Activated CD8-positive, alpha-beta T cell treated with anti-CD3 and anti-CD28 coated beads for 36 hours (primary cell): ENCODE measurements at regions not wholly inside any gene's neighbourhood (a gene's known extent, or its start where the extent isn't known, plus 50 kb on each side); places are given as distances from the start of the nearest gene placed in this dataset.

Source experiments
- ATAC-seq: fragments of 200-7000 bp; cut with Tn5 transposase; one replicate; pipeline ENCODE4 v1.10.0; 2021; ENCODE audit warnings: mild to moderate bottlenecking, moderate library complexity
- CTCF ChIA-PET: fragments of 350-600 bp; sonication (Branson Sonifier 250); formaldehyde crosslinking; loops from one replicate; lab custom pipeline; 2021; ENCODE audit warnings: antibody characterized with exemption; lab: Charles Lee
- POLR2A ChIA-PET: fragments of 350-600 bp; sonication (Branson Sonifier 250); formaldehyde crosslinking; loops from one replicate; lab custom pipeline; 2021; ENCODE audit warnings: antibody characterized with exemption; lab: Charles Lee
- DNase-seq: peaks from one replicate; pipeline ENCODE4 v3.0.0-alpha.2; 2020
- H3K27ac Mint-ChIP-seq: one replicate; pipeline ENCODE4 v1.8.0; 2021; ENCODE audit warnings: mild to moderate bottlenecking, mixed read lengths
- H3K27me3 Mint-ChIP-seq: one replicate; pipeline ENCODE4 v1.8.0; 2021; ENCODE audit warnings: mixed read lengths
- H3K36me3 Mint-ChIP-seq: one replicate; pipeline ENCODE4 v1.8.0; 2021; ENCODE audit warnings: low read depth, mixed read lengths
- H3K4me1 Mint-ChIP-seq: one replicate; pipeline ENCODE4 v1.8.0; 2021; ENCODE audit warnings: low read depth, mixed read lengths
- H3K4me3 Mint-ChIP-seq: one replicate; pipeline ENCODE4 v1.8.0; 2021; ENCODE audit warnings: mild to moderate bottlenecking, moderate library complexity, mixed read lengths
- H3K9me3 Mint-ChIP-seq: one replicate; pipeline ENCODE4 v1.8.0; 2021; ENCODE audit warnings: mixed read lengths
- CTCF ChIP-seq: fragments of 200-600 bp; IDR thresholded peaks from one replicate; pipeline ENCODE4 v1.8.0; 2022; ENCODE audit warnings: antibody characterized with exemption, mild to moderate bottlenecking
- intact Hi-C: fragments of 100-400 bp; cut with micrococcal nuclease; formaldehyde crosslinking; loops from one replicate; pipeline ENCODE4 v1.10.0; 2022

DNA sequence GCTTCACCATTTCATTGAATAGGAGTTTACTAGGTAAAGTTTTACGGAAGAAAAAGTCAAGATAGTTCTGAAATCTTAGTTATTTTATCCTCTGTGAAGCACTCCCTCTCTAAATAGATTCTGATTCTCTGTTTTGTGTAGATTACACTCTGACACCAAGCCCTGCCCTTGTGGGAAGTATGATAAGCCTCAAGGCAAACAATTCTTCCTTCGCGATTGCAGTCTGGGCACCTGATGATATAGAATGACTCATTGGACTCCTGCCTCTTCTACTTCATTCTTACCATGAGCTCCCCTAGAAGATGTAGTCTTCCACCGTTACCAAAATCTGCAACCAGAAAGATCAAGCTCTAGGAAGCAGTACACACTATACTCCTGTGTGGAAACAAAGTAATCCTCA, 626.9 kb upstream of the PTGER4 start:
- ATAC-seq (no peak), DNase-seq (no peak)
- Mint-ChIP-seq H3K27me3 (peaks cover 6% of the 10 kb centered on the region), H3K27ac (no peak overlapping the region), H3K4me3 (no peak overlapping the region), H3K9me3 (no peaks in the 10 kb centered on the region), H3K4me1 (no peaks in the 10 kb centered on the region), H3K36me3 (no peaks in the 10 kb centered on the region)
- intact Hi-C loops: no loop called here
- ChIA-PET CTCF (no interaction called here), POLR2A (no interaction called here)
- no peak for TF ChIP-seq CTCF

DNA sequence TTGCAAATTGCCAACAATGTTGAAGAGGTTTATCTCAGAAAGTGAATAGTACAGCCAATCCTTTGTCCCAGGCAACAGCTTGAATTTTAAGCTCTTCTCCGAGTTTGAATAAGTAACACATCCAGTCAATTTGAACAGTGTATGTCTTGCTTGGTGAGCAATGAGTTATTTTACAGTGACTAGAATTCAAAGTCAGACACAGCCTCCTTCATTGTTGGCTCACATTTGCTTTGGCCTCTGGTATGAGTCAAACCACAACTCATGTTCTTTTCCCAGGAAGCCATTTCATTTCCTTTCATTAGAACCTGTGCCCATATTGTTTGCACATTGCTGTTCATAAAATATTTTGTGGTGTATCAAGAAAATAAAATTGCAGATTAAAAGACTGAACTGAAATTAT, 622.0 kb upstream of the DAB2 start:
- POLR2A ChIA-PET: interaction anchor here (0.8 kb wide), 1 partner anchor 163 kb away, joined by 3 read pairs; no protein-coding TSS in a partner anchor
- no peak for ATAC-seq

DNA sequence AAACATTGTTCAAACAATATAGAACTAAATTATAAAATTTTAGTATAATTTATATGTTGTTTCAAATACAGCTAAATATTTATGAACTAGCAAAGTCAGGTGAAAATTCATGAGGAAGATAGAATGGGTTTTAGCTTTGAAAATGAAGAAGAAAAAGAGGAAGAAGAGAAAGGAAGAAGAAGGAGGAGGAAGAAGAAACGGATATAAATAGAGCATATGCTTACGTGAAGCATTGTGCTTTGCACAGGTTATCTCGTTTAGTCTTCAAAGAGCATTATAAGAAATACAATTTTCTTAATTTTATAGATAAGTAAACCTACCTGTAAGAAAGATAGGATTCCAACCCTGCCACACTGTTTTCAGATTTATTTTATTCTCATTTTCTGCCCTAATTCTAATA, 620.6 kb upstream of the DAB2 start:
- TF ChIP-seq CTCF: no peak
- Mint-ChIP-seq H3K27ac (no peak overlapping the region), H3K27me3 (no peaks in the 10 kb centered on the region), H3K36me3 (no peaks in the 10 kb centered on the region), H3K9me3 (no peaks in the 10 kb centered on the region), H3K4me3 (no peak overlapping the region), H3K4me1 (peaks cover 6% of the 10 kb centered on the region)
- intact Hi-C loops: no loop called here
- ChIA-PET CTCF (interaction anchor here (0.8 to 1.5 kb wide), 2 partner anchors 97 to 113 kb away, joined by 3 to 4 read pairs; no protein-coding TSS in a partner anchor), POLR2A (no interaction called here)
- no peak for ATAC-seq
- no peak for DNase-seq

More for the DNA sequence above, 622.0 kb upstream of the DAB2 start:
- intact Hi-C loops: no loop called here
- Mint-ChIP-seq H3K9me3 (no peaks in the 10 kb centered on the region), H3K27me3 (no peaks in the 10 kb centered on the region), H3K4me3 (no peak overlapping the region), H3K27ac (no peak overlapping the region), H3K4me1 (peaks cover 6% of the 10 kb centered on the region), H3K36me3 (no peaks in the 10 kb centered on the region)
- CTCF ChIA-PET: no interaction called here
- no peak for DNase-seq
- TF ChIP-seq CTCF: no peak

GRCh38 chr5:40043916-40044315, 619.1 kb upstream of the DAB2 start:
- DNase-seq (no peak), ATAC-seq (no peak)
- no peaks in the 10 kb centered on the region for H3K36me3 Mint-ChIP-seq
- ChIA-PET CTCF (no interaction called here), POLR2A (interaction anchor here (0.7 kb wide), 1 partner anchor 397 kb away, joined by 4 read pairs; no protein-coding TSS in a partner anchor)
- H3K9me3 Mint-ChIP-seq: no peaks in the 10 kb centered on the region
- H3K4me3 Mint-ChIP-seq: no peak overlapping the region
- intact Hi-C loops: no loop called here
- no peak overlapping the region for H3K27ac Mint-ChIP-seq
- no peak for TF ChIP-seq CTCF
- no peaks in the 10 kb centered on the region for H3K27me3 Mint-ChIP-seq
- peaks cover 6% of the 10 kb centered on the region for H3K4me1 Mint-ChIP-seq

GRCh38 chr5:40041452-40041851, 616.7 kb upstream of the DAB2 start:
- no peaks in the 10 kb centered on the region for H3K9me3 Mint-ChIP-seq

More at GRCh38 chr5:40041452-40041851, 616.7 kb upstream of the DAB2 start:
- ChIA-PET POLR2A (no interaction called here), CTCF (interaction anchor here (1.2 kb wide), 1 partner anchor 90 kb away, joined by 4 read pairs; no protein-coding TSS in a partner anchor)
- peaks cover 2% of the 10 kb centered on the region for H3K4me1 Mint-ChIP-seq
- DNase-seq: no peak
- intact Hi-C loops: no loop called here
- no peaks in the 10 kb centered on the region for H3K27me3 Mint-ChIP-seq
- no peak for ATAC-seq
- no peak overlapping the region for H3K27ac Mint-ChIP-seq
- no peak for TF ChIP-seq CTCF
- no peak overlapping the region for H3K4me3 Mint-ChIP-seq
- H3K36me3 Mint-ChIP-seq: no peaks in the 10 kb centered on the region
